Uterus (tissue), 3 donors: ENCODE measurements at regions not wholly inside any gene's neighbourhood (a gene's known extent, or its start where the extent isn't known, plus 50 kb on each side); places are given as distances from the start of the nearest gene placed in this dataset.

Experiments used
- DNase-seq, 2 donors: peaks; one replicate each; pipeline ENCODE4 v3.0.0-alpha.2; 2019 to 2020
- H3K27ac ChIP-seq, 2 donors: fragments of 200-600 bp; sonication (generic); 1 replicate in 1 of 2; 2 replicates in 1 of 2; pipeline ENCODE4 v1.5.1; 2016 to 2018
- H3K27me3 ChIP-seq, 2 donors: fragments of 200-600 bp; sonication (generic); one replicate each; pipeline ENCODE4 v1.5.1; 2018 to 2019; ENCODE audit warnings: control low read depth in 1 of 2
- H3K36me3 ChIP-seq, 2 donors: fragments of 200-600 bp; sonication (generic); one replicate each; pipeline ENCODE4 v1.5.1; 2019; ENCODE audit warnings: control low read depth in 1 of 2
- H3K4me1 ChIP-seq, 2 donors: fragments of 200-600 bp; sonication (generic); one replicate each; pipeline ENCODE4 v1.5.1; 2018 to 2019; ENCODE audit warnings: control low read depth in 1 of 2
- H3K4me3 ChIP-seq, 2 donors: fragments of 200-600 bp; sonication (generic); 1 replicate in 1 of 2; 2 replicates in 1 of 2; pipeline ENCODE4 v1.5.1; 2018 to 2019; ENCODE audit warnings: mild to moderate bottlenecking in 1 of 2
- H3K9me3 ChIP-seq, 2 donors: fragments of 200-600 bp; sonication (generic); one replicate each; pipeline ENCODE4 v1.5.1; 2019; ENCODE audit warnings: control low read depth in 1 of 2
- POLR2A ChIP-seq, 2 donors: fragments of 450-650 bp; IDR thresholded peaks; one replicate each; pipeline ENCODE4 v1.6.1; 2016; ENCODE audit warnings: antibody characterized with exemption in 2 of 2, mild to moderate bottlenecking in 1 of 2, moderate library complexity in 1 of 2
- intact Hi-C: fragments of 100-400 bp; cut with DNase I; formaldehyde crosslinking; loops from one replicate; pipeline ENCODE4 v1.15.1; 2023; ENCODE audit warnings: low total_unique reads
- TF ChIP-seq, protein P1 (sequence below), 4 experiments: fragments of 200-600 bp in 2 of 4; fragments of 450-650 bp in 2 of 4; sonication (generic) in 2 of 4; IDR thresholded peaks; one replicate each; pipeline ENCODE4 v1.5.1; 2016 to 2019; ENCODE audit warnings: antibody characterized with exemption in 4 of 4, mild to moderate bottlenecking in 2 of 4, moderate library complexity in 1 of 4
- donor health status: DM: yes; HTN: yes; CAD: no.

DNA sequence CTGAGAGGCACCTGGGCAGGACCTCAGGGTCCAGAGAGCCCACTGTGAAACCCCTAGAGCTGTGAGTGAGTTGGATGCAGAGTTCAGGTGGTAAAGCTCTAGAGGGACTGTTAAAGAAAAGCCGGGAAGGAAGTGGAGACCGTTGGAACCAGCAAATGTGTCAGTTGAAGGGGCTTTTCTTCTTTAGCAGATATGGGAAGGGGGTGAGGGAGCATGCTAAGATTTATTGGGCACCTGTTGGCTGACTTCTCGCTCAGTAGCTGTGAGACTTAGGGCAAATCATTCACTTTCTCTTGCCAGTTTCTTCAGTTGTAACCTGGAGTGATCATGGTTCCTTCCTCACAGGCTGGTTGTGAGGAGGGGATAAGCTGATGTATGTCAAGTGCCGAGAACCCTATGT lies 287.7 kb downstream of the DHX35 start:
- no peak overlapping the region for H3K27ac ChIP-seq
- H3K4me1 ChIP-seq, result no peaks in the 10 kb centered on the region
- intact Hi-C loops, result no loop called here
- TF ChIP-seq POLR2A (IDR thresholded peaks at IDR 0.05), result no peak
- TF ChIP-seq, protein P1, sequence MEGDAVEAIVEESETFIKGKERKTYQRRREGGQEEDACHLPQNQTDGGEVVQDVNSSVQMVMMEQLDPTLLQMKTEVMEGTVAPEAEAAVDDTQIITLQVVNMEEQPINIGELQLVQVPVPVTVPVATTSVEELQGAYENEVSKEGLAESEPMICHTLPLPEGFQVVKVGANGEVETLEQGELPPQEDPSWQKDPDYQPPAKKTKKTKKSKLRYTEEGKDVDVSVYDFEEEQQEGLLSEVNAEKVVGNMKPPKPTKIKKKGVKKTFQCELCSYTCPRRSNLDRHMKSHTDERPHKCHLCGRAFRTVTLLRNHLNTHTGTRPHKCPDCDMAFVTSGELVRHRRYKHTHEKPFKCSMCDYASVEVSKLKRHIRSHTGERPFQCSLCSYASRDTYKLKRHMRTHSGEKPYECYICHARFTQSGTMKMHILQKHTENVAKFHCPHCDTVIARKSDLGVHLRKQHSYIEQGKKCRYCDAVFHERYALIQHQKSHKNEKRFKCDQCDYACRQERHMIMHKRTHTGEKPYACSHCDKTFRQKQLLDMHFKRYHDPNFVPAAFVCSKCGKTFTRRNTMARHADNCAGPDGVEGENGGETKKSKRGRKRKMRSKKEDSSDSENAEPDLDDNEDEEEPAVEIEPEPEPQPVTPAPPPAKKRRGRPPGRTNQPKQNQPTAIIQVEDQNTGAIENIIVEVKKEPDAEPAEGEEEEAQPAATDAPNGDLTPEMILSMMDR (IDR thresholded peaks at IDR 0.05), result no peak
- no peak overlapping the region for H3K4me3 ChIP-seq
- no peaks in the 10 kb centered on the region for H3K9me3 ChIP-seq
- H3K27me3 ChIP-seq, result no peaks in the 10 kb centered on the region
- DNase-seq, result no peak
- no peaks in the 10 kb centered on the region for H3K36me3 ChIP-seq

DNA sequence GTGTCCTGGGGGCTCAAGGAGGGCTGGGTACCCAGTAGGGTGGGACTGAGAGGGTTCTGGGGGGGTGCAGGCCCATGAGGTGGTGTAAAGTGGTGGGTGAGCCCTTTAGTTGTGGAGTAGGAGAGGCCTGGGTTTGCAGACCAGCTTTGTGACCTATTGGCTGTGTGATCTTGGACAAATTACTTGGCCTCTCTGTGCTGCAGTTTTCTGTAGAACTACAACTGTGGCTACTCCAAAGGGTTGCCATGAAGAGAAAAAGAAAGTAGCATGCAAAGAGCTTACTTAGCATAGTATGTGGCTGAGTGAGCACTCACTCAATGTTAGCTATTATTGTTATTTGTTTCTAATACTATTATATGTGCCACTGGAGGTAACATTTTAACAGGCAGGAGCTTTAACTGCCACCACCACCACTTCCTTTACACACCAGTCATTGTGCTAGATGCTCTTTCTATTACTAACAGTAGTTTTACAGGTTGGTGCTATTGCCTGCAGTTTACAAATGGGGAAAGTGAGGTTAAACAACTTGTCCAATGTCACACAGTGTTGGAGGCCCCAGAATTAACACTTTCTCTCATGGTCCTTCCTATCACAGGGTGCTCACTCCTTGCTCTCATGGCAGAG lies 286.8 kb downstream of the DHX35 start:
- Histone ChIP-seq H3K27ac (no peak overlapping the region), H3K9me3 (no peaks in the 10 kb centered on the region), H3K4me1 (no peaks in the 10 kb centered on the region), H3K36me3 (no peaks in the 10 kb centered on the region), H3K27me3 (no peaks in the 10 kb centered on the region), H3K4me3 (no peak overlapping the region)
- DNase-seq, result no peak
- intact Hi-C loops, result no loop called here
- no peak for TF ChIP-seq POLR2A (IDR thresholded peaks at IDR 0.05)
- TF ChIP-seq, protein P1 (IDR thresholded peaks at IDR 0.05), result no peak

DNA sequence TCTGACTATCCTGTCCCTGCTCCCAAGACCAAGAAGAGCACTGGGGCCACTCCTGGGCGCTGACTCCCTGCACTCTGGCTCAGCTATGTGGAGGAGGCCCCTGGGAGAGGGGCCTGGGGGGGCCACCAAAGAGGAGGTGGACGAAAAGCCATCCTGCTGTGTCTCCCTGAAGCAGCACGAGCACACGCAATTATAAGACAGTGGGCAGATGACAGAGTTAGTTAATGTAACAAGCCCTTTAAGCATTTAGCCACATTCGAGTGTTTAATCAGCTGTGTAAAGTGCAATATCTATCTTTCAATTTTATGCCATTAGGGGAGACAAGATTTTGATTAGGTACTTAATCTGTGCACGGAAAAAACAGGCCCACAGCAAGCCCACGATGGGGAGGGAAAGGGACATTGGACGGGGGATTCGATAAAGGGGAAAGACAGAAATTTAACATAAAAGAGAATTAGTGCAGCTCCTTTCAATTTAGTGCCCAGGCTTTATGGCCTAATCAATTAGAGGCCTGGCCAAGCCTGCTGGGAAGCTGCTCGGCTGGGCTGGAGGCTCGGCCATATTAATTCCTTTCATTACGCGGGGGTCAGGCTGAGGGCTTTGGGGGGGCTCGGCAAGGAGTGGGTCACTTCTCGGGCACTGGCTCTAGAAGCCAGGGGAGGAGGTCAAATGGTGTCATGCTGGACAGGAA lies 286.2 kb downstream of the DHX35 start:
- Histone ChIP-seq H3K4me3 (no peak overlapping the region), H3K4me1 (no peaks in the 10 kb centered on the region), H3K27me3 (no peaks in the 10 kb centered on the region), H3K27ac (no peak overlapping the region), H3K9me3 (no peaks in the 10 kb centered on the region), H3K36me3 (no peaks in the 10 kb centered on the region)
- no peak for DNase-seq
- intact Hi-C loops, result no loop called here
- TF ChIP-seq, protein P1 (IDR thresholded peaks at IDR 0.05), result no peak
- TF ChIP-seq POLR2A (IDR thresholded peaks at IDR 0.05), result no peak

DNA sequence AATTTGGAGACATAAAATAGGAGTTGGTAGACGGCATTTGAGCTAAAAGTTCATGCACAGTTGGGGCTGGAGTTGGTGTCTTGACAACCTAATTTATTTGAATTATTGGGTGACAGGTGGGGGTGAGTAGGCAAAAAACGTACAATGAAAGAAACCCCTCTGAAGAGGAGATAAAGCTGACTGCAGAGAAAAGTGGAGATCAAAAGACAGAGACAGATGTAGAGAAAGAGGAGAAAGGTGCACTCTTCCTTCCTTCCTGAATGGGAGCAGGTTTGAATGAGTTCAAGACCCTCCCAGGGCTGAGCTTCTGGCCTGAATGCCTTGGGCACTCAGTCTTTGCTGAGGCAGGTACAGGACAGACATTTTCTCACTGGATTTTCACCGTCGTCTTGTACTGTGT lies 284.3 kb downstream of the DHX35 start:
- TF ChIP-seq, protein P1 (IDR thresholded peaks at IDR 0.05), result no peak
- Histone ChIP-seq H3K27me3 (no peaks in the 10 kb centered on the region), H3K9me3 (no peaks in the 10 kb centered on the region), H3K4me3 (no peak overlapping the region), H3K4me1 (no peaks in the 10 kb centered on the region), H3K27ac (no peak overlapping the region), H3K36me3 (no peaks in the 10 kb centered on the region)
- DNase-seq, result no peak
- intact Hi-C loops, result no loop called here

DNA sequence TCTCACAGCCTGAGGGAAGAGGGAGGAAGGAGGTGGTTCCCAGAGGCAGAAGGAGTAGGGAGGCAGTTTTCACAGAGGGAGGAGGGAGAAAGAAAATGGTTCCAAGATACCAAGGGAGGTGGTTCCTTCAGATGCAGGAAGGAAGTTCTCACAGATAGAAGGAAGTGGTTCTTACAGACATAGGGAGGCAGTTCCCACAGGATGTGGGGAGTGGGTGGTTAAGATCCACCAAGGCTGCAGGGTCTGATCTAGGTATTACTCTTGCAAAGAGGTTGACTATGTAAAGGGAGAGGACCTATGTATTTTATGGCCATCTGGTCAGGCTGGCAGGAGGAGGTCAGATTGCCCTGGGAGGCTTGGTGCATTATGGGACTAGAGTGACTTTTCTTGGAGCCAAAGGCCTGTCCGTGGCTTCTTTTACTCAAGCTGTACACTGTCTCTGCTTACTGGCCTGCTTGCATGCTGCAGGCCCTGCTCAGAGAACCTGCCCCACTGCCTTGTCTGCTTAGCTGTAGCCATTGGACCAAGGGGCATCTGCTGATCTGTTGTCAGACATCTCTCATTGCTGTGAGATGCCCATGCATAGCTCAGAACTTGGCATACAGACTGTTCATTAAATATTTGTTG lies 283.7 kb downstream of the DHX35 start:
- TF ChIP-seq POLR2A (IDR thresholded peaks at IDR 0.05), result no peak
- TF ChIP-seq, protein P1 (IDR thresholded peaks at IDR 0.05), result no peak
- Histone ChIP-seq H3K27me3 (no peaks in the 10 kb centered on the region), H3K4me3 (no peak overlapping the region), H3K36me3 (no peaks in the 10 kb centered on the region), H3K27ac (no peak overlapping the region), H3K4me1 (no peaks in the 10 kb centered on the region), H3K9me3 (no peaks in the 10 kb centered on the region)
- no peak for DNase-seq
- intact Hi-C loops, result no loop called here
